ENCODE measurements at regions not wholly inside any gene's neighbourhood (a gene's known extent, or its start where the extent isn't known, plus 50 kb on each side); places are given as distances from the start of the nearest gene placed in this dataset.

GRCh38 chr22:49393526-49393925 lies 434.1 kb downstream of the BRD1 start:
- Histone ChIP-seq H4K8ac (ENCODE audit: low read depth in 2 of 2, low read length in 2 of 2) (no peak overlapping the region), H4K20me1 (ENCODE audit: insufficient read depth, low read length) (no peaks in the 10 kb centered on the region), H3K36me3 (ENCODE audit: control insufficient read depth, insufficient read depth, low read length) (no peaks in the 10 kb centered on the region), H3K9ac (ENCODE audit: low read depth, low read length) (no peak overlapping the region), H2AK5ac (ENCODE audit: low read depth, low read length) (no peak overlapping the region), H3K4me1 (ENCODE audit: control insufficient read depth, insufficient read depth, low read length) (no peaks in the 10 kb centered on the region), H3K4ac (ENCODE audit: low read depth, low read length) (no peak overlapping the region), H3K14ac (replicated peaks; ENCODE audit: low read depth, low read length) (no peak overlapping the region), H3K27me3 (ENCODE audit: control insufficient read depth, insufficient read depth, low read length) (no peaks in the 10 kb centered on the region), H2BK15ac (ENCODE audit: low read depth, low read length) (no peak overlapping the region), H3K79me1 (ENCODE audit: low read depth in 1 of 2, low read length in 2 of 2) (no peaks in the 10 kb centered on the region), H3K9me3 (ENCODE audit: control insufficient read depth, insufficient read depth, low read length) (peaks cover 54% of the 10 kb centered on the region), H2AFZ (replicated peaks; ENCODE audit: low read length, poor library complexity) (no peak overlapping the region), H3K4me3 (ENCODE audit: insufficient read depth, low read depth, low read length) (no peak overlapping the region), H4K5ac (ENCODE audit: low read depth, low read length) (no peak overlapping the region), H3K27ac (ENCODE audit: insufficient read depth, low read length) (no peak overlapping the region), H2BK120ac (ENCODE audit: low read depth, low read length) (no peak overlapping the region), H2BK5ac (ENCODE audit: low read depth, low read length, poor library complexity, severe bottlenecking) (no peak overlapping the region), H2BK20ac (ENCODE audit: low read depth, low read length) (no peak overlapping the region), H4K91ac (ENCODE audit: insufficient read depth, low read depth, low read length) (no peak overlapping the region), H3K23ac (ENCODE audit: low read depth, low read length) (no peak overlapping the region), H3K18ac (ENCODE audit: low read depth, low read length) (no peak overlapping the region), H3K4me2 (ENCODE audit: low read depth, low read length) (no peak overlapping the region), H3K56ac (ENCODE audit: extremely low read depth, insufficient read depth, low read length) (no peak overlapping the region), H2AK9ac (replicated peaks; ENCODE audit: low read depth, low read length, poor library complexity) (no peak overlapping the region), H3K9me1 (ENCODE audit: insufficient read depth, low read length) (no peaks in the 10 kb centered on the region)
- BruUV-seq (replicated peaks), result no TSS peak
- no peak for TF ChIP-seq SMC3 (IDR thresholded peaks at IDR 0.05; ENCODE audit: low read depth, low read length)
- no peak for TF ChIP-seq USF2 (IDR thresholded peaks at IDR 0.05; ENCODE audit: low read depth, low read length)
- no peak for TF ChIP-seq CTCF (conservative IDR thresholded peaks at IDR 0.05; ENCODE audit: low read depth, low read length)
- no peak for TF ChIP-seq RAD21 (IDR thresholded peaks at IDR 0.05; ENCODE audit: low read length)
- TF ChIP-seq MAZ (IDR thresholded peaks at IDR 0.05; ENCODE audit: borderline replicate concordance, low read depth, low read length), result no peak
- TF ChIP-seq ELK1 (IDR thresholded peaks at IDR 0.05; ENCODE audit: borderline replicate concordance, low read depth, low read length), result no peak
- TF ChIP-seq RFX5 (IDR thresholded peaks at IDR 0.05; ENCODE audit: low read depth, low read length), result no peak
- no peak for TF ChIP-seq POLR2A (IDR thresholded peaks at IDR 0.05; ENCODE audit: low read depth, low read length)
- TF ChIP-seq CHD1 (IDR thresholded peaks at IDR 0.05; ENCODE audit: low read depth, low read length), result no peak
- TF ChIP-seq CEBPB (IDR thresholded peaks at IDR 0.05; ENCODE audit: low read depth, low read length), result no peak
- POLR2A ChIA-PET (ENCODE audit: unreplicated experiment), result no interaction called here
- CTCF ChIA-PET, result no interaction called here
- ATAC-seq (ENCODE audit: low read depth) (no peak), DNase-seq (no peak)
- 76% methylated on average over 5 of the region's 7 CpGs; no CpG with 5 or more reads in 1 of the 2 experiments for WGBS, 2 experiments (ENCODE audit: extremely low coverage in 2 of 2, insufficient read length in 1 of 2)
- dilution Hi-C loops (cut with HindIII; ENCODE audit: low sequenced_read_pairs, unreplicated experiment), result no loop called here
- in situ Hi-C loops (cut with MboI; ENCODE audit: low sequenced_read_pairs), result no loop called here
- intact Hi-C loops (cut with micrococcal nuclease), result no loop called here

Measured in IMR-90 (cell line).